GM12873 (cell line): ENCODE measurements at regions not wholly inside any gene's neighbourhood (a gene's known extent, or its start where the extent isn't known, plus 50 kb on each side); places are given as distances from the start of the nearest gene placed in this dataset.

Experiments used
- TF ChIP-seq, protein P1 (sequence below): IDR thresholded peaks from 2 replicates; pipeline ENCODE4 v1.5.1; 2012; ENCODE audit warnings: low read depth, mild to moderate bottlenecking, moderate library complexity, low read length, control low read depth; ENCODE audit not compliant: insufficient read depth; ENCODE audit errors: missing control alignments

- TF ChIP-seq, protein P1, sequence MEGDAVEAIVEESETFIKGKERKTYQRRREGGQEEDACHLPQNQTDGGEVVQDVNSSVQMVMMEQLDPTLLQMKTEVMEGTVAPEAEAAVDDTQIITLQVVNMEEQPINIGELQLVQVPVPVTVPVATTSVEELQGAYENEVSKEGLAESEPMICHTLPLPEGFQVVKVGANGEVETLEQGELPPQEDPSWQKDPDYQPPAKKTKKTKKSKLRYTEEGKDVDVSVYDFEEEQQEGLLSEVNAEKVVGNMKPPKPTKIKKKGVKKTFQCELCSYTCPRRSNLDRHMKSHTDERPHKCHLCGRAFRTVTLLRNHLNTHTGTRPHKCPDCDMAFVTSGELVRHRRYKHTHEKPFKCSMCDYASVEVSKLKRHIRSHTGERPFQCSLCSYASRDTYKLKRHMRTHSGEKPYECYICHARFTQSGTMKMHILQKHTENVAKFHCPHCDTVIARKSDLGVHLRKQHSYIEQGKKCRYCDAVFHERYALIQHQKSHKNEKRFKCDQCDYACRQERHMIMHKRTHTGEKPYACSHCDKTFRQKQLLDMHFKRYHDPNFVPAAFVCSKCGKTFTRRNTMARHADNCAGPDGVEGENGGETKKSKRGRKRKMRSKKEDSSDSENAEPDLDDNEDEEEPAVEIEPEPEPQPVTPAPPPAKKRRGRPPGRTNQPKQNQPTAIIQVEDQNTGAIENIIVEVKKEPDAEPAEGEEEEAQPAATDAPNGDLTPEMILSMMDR = no peak
Observed at GRCh38 chr11:11034476-11034875, 176.6 kb upstream of the ZBED5 start.

GRCh38 chr11:11032066-11032465 lies 174.2 kb upstream of the ZBED5 start:
- TF ChIP-seq, protein P1 = no peak

GRCh38 chr11:11029027-11029426 lies 171.2 kb upstream of the ZBED5 start:
- TF ChIP-seq, protein P1 = no peak

- TF ChIP-seq, protein P1 = peak; percentile 93
Observed at GRCh38 chr11:11028017-11028692, 170.3 kb upstream of the ZBED5 start.

DNA sequence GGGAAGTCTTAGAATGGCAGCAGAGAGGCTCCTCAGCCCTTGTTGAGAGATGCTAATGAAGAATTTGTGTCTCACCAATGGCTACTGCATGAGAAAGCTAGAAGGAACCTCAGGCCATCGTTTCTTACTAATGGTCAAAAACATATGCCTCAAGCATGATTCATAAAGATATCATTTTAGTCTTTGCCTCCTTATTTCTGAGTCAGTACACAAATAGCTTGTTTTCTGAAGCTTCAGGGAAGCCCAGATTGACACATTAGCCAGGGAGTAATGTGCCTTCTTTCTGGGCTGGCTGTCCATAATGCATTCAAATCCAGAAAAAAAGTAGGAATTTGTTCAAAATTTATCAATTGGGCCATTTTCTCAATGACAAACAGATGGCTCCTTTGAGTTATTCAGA lies 169.4 kb upstream of the ZBED5 start:
- TF ChIP-seq, protein P1 = no peak

DNA sequence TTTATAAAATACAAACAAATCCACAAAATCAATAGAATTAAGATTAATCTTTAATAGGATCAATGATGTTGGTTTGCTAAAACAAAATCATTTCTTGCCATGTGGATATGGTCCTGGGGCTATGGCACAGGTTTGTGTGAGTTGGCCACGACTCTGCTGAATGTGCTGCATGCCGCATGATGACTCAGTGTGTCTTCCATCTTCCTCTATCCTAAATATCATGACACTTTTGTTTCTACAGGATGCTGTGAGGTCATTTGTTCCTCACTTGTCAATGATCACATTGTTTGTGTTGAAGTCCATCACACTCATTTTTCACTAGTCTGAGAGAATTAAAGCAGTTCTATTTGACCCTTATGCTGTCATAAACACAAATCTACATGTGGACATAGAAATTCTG lies 167.2 kb upstream of the ZBED5 start:
- TF ChIP-seq, protein P1 = no peak

- TF ChIP-seq, protein P1 = peak; percentile 33
Observed at GRCh38 chr11:11022125-11022730, 164.4 kb upstream of the ZBED5 start.
